ENCODE measurements at regions not wholly inside any gene's neighbourhood (a gene's known extent, or its start where the extent isn't known, plus 50 kb on each side); places are given as distances from the start of the nearest gene placed in this dataset.

GRCh38 chr20:60485012-60485760 is 527.0 kb downstream of the CDH26 start:
- no peak for DNase-seq

GRCh38 chr20:60486315-60486714 is 528.1 kb downstream of the CDH26 start:
- DNase-seq: no peak

- no peak for DNase-seq
Observed at GRCh38 chr20:60486937-60487336, 528.7 kb downstream of the CDH26 start.

- no peak for DNase-seq
Observed at GRCh38 chr20:60490217-60491050, 532.2 kb downstream of the CDH26 start.

GRCh38 chr20:60491051-60491581 is 532.9 kb downstream of the CDH26 start:
- no peak for DNase-seq

GRCh38 chr20:60494476-60494875 is 536.3 kb downstream of the CDH26 start:
- no peak for DNase-seq

- no peak for DNase-seq
Observed at GRCh38 chr20:60497298-60498035, 539.2 kb downstream of the CDH26 start.

GRCh38 chr20:60500038-60500701 is 541.9 kb downstream of the CDH26 start:
- no peak for DNase-seq

- no peak for DNase-seq
Observed at GRCh38 chr20:60501048-60501447, 542.8 kb downstream of the CDH26 start.

GRCh38 chr20:60502881-60503280 is 544.7 kb downstream of the CDH26 start:
- DNase-seq: no peak

GRCh38 chr20:60505423-60505822 is 547.2 kb downstream of the CDH26 start:
- DNase-seq: no peak

- no peak for DNase-seq
Observed at GRCh38 chr20:60506061-60506460, 547.8 kb downstream of the CDH26 start.

- no peak for DNase-seq
Observed at GRCh38 chr20:60507087-60507694, 549.0 kb downstream of the CDH26 start.

- no peak for DNase-seq
Observed at GRCh38 chr20:60509407-60509806, 551.2 kb downstream of the CDH26 start.

- DNase-seq: no peak
Observed at GRCh38 chr20:60510356-60510755, 552.1 kb downstream of the CDH26 start.

GRCh38 chr20:60512443-60512842 is 554.2 kb downstream of the CDH26 start:
- DNase-seq: no peak

GRCh38 chr20:60513141-60513540 is 554.9 kb downstream of the CDH26 start:
- no peak for DNase-seq

- DNase-seq: no peak
Observed at GRCh38 chr20:60516442-60516841, 558.2 kb downstream of the CDH26 start.

GRCh38 chr20:60518022-60518421 is 559.8 kb downstream of the CDH26 start:
- no peak for DNase-seq

GRCh38 chr20:60525397-60525796 is 567.2 kb downstream of the CDH26 start:
- DNase-seq: no peak

GRCh38 chr20:60527656-60528055 is 569.4 kb downstream of the CDH26 start:
- DNase-seq: no peak

GRCh38 chr20:60528141-60528540 is 569.9 kb downstream of the CDH26 start:
- DNase-seq: no peak

Data from activated CD4-positive, alpha-beta T cell treated with anti-CD3 and anti-CD28 coated beads for 1 hour (primary cell).